GM19025 (cell line): ENCODE measurements at regions not wholly inside any gene's neighbourhood (a gene's known extent, or its start where the extent isn't known, plus 50 kb on each side); places are given as distances from the start of the nearest gene placed in this dataset.

ENCODE experiments used
- ATAC-seq: cut with Tn5 transposase; IDR thresholded peaks from one replicate; pipeline ENCODE4 v1.9.1; 2021; ENCODE audit warnings: mild to moderate bottlenecking, low read depth, moderate library complexity; ENCODE audit not compliant: unreplicated experiment

- no peak for ATAC-seq
These were observed 268.0 kb upstream of the ARRDC4 start for GRCh38 chr15:97692301-97693015.

- ATAC-seq, result no peak
These were observed 266.0 kb upstream of the ARRDC4 start for GRCh38 chr15:97694456-97694855.

DNA sequence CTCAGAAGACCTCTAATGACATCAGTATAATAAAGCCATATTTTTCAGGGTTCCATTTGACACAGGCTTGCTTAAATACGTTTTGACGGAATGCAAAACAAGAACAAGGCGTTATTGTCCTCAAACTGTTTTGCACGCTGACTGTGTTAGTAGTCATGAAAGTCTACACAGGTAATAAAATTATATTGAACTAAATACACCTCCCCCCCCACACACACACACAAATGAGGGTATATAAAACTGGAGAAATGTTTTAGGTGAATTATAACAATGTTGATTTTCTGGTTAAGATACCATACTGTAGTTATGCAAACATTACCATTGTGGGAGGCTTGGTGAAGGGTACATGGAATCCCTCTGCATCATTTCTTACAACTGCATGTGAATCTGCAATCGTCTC is 257.1 kb upstream of the ARRDC4 start:
- no peak for ATAC-seq

DNA sequence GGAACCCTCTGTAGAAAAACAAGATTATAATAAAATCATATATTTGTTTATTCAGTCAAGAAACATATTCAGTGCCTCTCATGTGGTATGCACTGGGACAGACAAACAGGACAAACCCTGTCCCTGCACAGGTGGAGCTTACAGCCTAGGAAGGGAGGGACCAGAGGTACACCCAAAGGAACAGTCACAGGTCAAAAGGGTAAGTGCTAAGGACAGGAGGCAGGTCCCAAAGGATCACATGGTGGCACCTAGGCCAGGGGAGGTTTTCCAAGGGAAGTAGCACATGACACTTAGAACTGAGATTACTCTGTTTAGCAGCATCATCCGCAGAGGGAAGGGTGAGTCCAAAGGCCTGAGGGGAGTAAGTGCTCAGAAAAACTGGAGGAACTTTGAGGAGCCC is 254.4 kb upstream of the ARRDC4 start:
- ATAC-seq, result no peak

DNA sequence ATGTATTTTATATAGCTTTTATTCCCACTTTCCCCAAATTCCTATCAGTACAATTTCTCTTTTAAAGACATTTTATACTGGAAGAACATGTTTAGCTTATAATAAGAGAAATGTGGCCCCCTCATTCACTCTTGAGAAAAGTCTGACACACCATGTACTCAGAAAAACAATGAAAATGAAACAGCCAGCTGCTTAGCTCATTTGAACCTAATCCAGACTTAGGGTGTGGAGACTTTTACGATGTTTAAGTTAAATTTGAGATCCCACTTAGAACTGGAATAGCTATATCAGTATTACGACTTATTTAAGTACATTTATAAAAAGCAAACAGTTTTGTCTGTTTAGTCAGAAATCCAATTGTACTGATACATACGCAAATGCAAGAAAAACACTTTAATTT is 252.3 kb upstream of the ARRDC4 start:
- no peak for ATAC-seq

GRCh38 chr15:97712530-97712929 is 248.0 kb upstream of the ARRDC4 start:
- no peak for ATAC-seq

DNA sequence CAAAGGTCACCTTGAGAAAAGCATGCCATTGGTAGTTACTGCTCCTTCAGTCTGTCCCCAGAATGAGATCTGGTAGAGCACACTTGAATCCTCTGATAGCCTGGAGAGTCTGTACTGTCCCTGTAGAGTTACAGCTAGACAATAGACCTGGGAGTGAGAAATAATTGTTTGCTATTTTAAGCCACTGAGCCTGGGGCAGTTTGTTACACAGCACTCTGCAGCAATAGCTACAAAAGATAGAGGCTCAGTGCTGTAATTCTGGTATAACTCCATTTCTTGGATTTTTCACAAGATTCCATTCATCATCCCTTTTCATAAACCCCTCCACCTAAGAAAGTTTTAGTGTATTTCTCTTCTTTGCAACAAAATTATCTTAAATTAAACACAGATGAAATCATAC is 242.7 kb upstream of the ARRDC4 start:
- ATAC-seq, result no peak

DNA sequence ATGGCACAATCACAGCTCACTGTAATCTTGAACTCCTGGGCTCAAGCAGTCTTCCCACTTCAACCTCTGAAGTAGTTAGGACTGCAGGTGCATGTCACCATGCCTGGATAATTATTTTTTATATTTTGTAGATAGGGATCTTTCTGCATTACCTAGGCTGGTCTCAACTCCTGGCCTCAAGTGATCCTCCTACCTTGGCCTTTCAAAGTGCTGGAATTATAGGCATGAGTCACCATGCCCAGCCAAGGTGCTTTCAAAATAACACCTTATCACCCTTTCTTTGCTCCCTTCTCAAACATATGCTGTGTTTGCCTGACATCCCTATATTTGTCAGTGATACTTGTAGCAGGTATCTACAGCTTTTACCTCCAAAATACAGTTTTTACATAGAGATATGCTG is 242.0 kb upstream of the ARRDC4 start:
- ATAC-seq, result no peak

GRCh38 chr15:97728791-97729190 is 231.7 kb upstream of the ARRDC4 start:
- no peak for ATAC-seq

DNA sequence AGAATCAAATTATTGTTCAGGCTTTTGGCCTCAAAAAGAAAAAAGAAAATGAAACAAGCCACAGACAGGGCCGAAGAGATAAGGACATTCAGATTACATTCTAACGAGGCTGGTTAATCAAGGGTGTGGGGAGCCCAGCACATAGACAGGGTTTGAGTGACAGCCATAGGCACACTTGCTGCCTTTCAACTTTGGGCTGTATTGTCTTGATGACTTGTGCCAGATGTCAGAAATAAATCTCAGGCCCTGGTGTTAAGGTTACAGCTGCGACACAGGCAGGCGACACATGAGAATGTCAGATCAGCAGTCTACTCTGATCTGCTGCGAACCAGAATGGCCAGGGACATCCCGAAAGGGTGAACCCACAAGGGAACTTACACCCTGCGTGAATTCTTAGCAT is 231.2 kb upstream of the ARRDC4 start:
- ATAC-seq, result no peak

DNA sequence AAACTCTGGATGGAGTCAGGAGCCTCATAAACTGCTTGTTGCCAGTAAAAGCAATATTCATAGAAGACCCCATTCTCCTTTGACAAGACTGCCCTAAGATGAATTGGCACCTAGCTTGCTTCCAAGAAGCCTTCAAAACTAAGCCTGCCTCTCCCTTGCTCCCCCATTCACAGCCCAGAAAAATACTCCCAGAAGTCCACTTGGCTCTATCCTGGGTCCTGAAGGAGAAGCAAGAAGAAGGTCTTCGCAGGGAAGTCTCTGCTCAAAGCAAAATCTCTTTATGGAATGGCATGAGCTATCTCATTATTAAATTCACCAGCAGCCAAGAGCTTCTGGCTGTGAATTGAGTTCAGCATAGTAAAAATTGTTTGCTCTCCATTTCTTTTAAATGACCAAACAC is 230.2 kb upstream of the ARRDC4 start:
- no peak for ATAC-seq

DNA sequence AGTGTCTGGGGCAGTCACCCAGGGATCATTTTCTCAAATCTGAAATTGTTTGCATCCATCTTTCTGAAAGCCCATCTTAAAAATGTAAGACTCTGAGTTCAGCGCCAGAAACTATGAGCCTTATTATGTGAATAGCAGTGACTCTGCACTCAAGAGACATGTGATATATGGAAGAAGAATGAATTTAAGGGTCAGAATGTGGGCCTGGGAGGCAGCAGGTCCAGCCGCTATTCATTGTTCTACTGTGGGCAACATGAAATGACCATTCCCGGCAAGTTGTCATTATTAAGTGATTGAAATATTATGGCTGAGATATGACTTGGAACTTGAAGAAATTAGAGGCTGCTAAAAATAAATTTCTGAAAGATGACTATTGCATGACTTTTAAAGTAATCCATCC is 228.6 kb upstream of the ARRDC4 start:
- no peak for ATAC-seq

DNA sequence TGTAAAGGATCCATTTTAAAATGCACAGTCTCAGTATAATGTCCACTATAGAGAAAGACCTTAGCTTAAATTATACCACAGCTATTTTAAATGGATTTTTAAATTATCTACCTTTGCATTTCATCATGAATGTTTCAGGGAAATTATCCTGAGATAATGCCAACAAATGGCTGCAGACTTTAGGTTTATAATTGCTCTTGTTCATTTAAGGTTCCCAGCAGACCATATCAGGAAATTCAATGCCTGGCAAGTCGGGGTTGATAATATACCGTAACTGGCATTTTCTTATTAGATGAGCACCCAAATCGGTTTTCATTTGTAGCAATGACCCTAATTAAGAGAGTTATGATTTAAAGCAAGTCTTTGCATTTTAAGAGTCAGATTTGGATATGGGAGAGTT is 227.1 kb upstream of the ARRDC4 start:
- ATAC-seq, result no peak

- no peak for ATAC-seq
These were observed 223.8 kb upstream of the ARRDC4 start for GRCh38 chr15:97736748-97737147.

DNA sequence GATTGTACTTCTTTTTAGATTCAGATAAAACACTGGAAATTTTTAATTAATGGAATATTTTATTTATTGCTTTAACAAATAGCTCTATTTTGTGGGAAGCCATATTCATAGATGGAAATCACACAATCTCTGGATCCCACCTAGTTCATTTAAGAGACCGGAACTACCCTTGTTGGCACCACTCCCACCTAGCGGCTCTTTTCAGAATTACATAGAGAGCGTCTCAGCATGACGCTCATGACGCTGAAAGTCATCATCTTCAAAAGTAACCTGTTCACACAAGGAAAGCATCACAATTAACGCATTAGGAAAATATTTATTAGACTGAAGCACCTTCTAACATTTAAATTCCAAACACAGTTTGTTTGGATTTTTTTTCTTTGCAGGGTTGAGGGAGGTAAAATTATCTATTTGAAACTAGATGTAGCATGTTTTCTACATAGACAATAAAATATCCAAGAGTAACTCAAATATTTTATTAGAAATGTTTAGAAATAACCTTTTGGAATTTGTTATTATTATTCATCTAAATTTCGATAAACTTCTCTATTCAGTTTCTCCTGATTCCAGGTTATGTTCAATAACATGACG is 214.9 kb upstream of the ARRDC4 start:
- ATAC-seq, result no peak

DNA sequence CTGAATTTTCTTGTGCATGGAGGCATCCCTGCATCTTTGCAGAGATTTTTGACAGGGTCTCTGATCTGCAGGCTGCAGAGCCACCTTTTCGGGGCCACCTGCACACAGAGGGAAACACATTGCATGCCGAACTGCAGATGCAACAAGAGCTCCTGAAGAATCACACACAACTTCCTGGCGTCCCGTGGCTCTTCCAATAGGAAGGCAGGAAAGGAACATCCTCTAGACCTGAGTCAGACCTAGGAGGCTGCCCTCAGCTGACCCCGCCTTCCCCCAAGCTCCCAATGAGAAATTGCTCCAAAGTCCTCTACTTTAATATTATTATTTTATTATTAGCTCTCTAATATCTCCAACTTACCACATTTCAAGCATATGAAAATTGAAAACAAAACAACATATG is 213.2 kb upstream of the ARRDC4 start:
- no peak for ATAC-seq

DNA sequence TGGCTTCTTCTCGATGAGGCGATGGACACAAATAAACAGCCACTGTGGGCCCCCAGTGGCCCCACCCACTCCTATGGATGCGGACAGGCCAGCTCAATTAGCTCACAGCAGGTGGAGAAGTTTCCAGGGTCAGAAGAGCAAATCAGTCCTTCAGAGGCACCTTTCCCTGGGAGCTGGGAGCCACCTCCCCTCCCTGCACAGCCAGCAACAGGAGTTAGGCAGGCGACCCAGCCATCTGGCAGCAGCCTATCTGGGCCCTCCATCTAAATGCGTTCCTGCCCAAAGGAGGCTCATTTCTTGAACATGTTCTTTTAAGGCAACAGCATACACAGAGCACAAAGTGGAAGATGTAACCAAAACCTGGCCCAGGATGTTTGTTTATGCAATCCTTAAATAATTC is 211.9 kb upstream of the ARRDC4 start:
- no peak for ATAC-seq

DNA sequence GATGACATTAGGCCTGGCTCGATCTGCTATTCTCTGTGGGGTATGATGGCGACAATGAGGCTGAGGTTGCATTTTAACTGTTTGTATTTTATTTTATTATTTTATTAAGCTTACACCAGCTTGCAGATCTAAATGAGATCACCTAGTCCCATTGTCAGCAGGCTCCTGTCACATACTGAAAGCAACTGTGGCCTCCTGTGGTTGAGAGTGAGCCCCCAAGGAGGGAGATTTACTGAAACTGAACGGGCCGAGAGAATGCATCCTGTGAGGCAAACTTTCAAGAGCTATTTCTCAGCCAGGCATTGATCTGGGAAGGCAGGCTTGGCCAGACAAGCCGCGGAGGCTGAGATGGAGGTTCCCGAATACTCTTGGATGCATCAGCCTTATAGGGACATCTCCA is 210.4 kb upstream of the ARRDC4 start:
- ATAC-seq, result no peak

- ATAC-seq, result no peak
These were observed 204.8 kb upstream of the ARRDC4 start for GRCh38 chr15:97755726-97756125.

GRCh38 chr15:97759363-97759762 is 201.1 kb upstream of the ARRDC4 start:
- ATAC-seq, result no peak

DNA sequence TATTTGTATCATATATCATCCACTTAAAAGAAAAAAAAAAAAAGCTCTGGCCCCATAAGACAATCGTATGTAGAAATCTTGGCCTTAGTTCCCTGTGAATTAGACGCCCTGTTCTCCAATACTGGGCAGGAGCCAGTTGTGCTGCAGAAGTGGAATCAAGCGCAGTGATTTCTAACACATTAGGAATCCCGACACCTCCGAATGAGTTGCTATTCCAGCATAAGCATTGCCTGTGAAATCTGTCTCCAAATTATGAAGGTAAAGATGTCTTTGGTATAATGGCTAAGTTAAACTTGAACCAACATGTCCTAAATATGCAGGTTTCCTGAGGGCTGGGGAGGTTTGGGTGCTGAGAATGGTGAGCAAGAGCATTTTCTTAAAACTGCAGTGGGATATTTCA is 199.4 kb upstream of the ARRDC4 start:
- ATAC-seq, result no peak

DNA sequence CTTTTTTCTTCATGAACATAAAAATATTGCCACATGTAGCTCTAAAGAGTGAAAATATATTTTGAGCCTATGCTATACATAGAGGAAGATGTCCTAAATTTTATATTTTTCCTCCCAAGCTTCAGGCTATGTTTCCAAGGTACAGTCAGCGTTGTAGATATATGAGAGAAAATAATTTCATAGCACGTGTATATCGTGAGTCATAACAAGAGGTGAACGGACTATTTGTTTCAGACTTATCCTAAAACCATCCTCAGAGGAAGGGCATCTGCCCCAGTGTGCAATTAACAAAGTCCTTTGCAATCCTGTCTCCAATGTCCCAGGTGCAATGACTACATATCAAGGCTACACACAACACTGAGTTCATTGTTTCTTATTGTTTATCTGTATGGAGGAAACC is 177.3 kb upstream of the ARRDC4 start:
- no peak for ATAC-seq

- no peak for ATAC-seq
These were observed 173.8 kb upstream of the ARRDC4 start for GRCh38 chr15:97786741-97787140.
